HG03175 (cell line): ENCODE measurements at regions not wholly inside any gene's neighbourhood (a gene's known extent, or its start where the extent isn't known, plus 50 kb on each side); places are given as distances from the start of the nearest gene placed in this dataset.
"Not testable (repeated sequence)": the region's sequence is repeated elsewhere in the genome, so short reads cannot be mapped to it uniquely, and the experiment has no call there.

Experiments
- ATAC-seq: cut with Tn5 transposase; IDR thresholded peaks from one replicate; pipeline ENCODE4 v1.9.1; 2021; ENCODE audit warnings: mild to moderate bottlenecking, moderate library complexity; ENCODE audit not compliant: unreplicated experiment

DNA sequence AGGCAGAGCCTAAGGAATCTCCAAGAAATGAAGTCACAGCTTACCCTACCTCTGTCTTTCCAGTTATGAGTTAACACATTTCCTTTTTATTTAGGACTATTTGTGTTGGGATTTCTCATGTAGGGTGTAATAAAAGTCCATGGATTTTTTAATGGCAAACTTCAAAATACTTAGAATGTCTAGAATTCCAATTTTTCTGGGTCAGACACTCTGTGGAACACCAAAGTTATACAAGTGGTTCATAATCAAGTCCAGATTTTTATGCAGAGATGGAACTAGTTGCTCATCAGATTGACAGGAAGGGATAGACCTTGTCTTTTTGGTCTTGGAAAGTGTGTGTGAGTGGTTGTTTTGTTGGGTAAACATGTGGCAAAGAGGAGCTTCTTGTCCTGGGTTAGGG is 69.8 kb upstream of the ADRA1D start:
- no peak for ATAC-seq

- not testable (repeated sequence) for ATAC-seq
Measured at GRCh38 chr20:4310616-4311015, 61.5 kb upstream of the ADRA1D start.

DNA sequence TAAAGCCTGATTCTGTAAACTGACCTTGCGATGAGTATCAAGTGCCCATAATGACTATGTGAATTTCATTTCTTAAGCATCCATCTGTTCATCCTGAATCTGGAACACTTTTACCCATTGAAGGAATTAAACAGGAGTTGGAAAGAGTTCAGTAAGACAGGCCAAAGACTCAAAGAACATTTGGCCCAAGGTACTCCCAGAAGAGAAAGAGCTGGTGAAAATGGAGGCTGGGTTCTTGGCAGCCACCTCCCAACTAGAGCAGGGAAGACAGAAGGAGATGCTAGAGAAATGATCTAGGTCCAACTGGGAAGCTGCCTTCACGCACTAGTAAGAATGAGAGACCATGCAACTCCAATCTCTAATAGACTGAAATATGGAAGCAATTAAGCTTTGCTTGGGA is 57.1 kb upstream of the ADRA1D start:
- ATAC-seq: no peak

DNA sequence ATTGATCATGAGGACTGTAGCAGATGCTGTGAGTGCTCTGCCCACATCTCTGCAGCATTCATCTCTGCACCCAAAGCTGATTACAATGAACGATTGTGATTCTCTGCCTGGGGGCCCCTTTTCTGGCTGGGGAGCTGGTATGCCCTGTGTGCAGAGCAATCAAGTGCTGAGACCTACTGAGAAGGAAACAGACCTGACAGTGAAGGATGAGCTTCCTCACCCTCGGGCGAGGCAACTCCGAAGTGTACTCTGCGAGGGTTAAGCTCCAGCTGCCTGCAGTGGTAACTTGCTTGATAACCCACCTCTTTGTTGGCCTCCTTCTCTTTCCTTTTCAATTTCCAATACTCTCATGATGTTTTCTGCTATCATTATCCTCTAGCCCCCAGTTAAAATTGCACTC is 56.0 kb upstream of the ADRA1D start:
- no peak for ATAC-seq

DNA sequence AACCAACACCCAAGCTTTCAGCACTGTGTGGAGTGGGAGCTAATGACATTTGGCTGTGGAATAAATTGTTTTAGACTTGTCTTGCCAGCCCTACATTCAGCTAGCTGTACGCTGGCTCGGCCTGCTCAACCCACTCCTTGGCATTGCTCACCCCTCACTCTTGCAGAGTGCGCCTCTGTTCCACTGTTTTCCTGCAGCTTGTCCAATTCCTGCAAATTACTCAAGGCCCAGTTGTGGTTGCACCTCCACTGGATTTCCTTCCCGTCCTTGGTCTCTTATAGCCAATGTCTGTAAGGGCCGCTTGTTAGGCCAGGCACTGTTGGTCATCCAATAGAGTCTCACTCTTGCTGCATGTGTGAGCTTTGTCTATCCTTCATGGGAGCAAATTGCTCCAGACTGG is 55.5 kb upstream of the ADRA1D start:
- ATAC-seq: no peak

DNA sequence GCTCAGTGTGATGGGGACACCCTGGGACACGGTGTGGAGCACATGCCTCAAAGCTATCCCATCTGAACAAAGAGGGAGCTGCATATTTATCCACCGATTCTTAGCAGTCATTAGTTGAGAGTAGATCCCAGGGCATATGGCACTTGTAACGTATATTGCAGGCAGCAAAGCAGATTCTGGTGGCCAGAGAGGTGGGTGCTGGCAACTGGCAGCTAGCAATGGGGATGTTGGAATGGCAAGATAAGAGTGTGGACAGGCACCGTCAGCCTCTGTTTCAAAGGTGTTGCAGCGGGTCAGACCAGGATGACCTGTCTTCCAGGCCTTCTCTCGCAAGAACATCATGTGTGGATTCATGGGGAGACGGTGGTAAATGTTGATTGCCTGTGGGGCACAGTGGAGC is 54.0 kb upstream of the ADRA1D start:
- ATAC-seq: no peak

- no peak for ATAC-seq
Measured at GRCh38 chr20:4300921-4301320, 51.8 kb upstream of the ADRA1D start.

- no peak for ATAC-seq
Measured at GRCh38 chr20:4300401-4300800, 51.3 kb upstream of the ADRA1D start.

GRCh38 chr20:4299773-4300172 is 50.7 kb upstream of the ADRA1D start:
- ATAC-seq: no peak

- no peak for ATAC-seq
Measured at GRCh38 chr20:4299216-4299615, 50.1 kb upstream of the ADRA1D start.
